HEK293 (cell line): ENCODE measurements at regions not wholly inside any gene's neighbourhood (a gene's known extent, or its start where the extent isn't known, plus 50 kb on each side); places are given as distances from the start of the nearest gene placed in this dataset.
"Not testable (repeated sequence)": the region's sequence is repeated elsewhere in the genome, so short reads cannot be mapped to it uniquely, and the experiment has no call there.

Experiments used
- CTCF ChIA-PET: fragments of 350-600 bp; formaldehyde crosslinking; extraction: SDS; loops from one replicate; lab custom pipeline; 2021; ENCODE audit warnings: antibody characterized with exemption; lab: Yijun Ruan, JAX
- POLR2A ChIA-PET: fragments of 300-600 bp; formaldehyde crosslinking; extraction: SDS; loops from one replicate; lab custom pipeline; 2020; ENCODE audit warnings: antibody characterized with exemption, inconsistent platforms; lab: Yijun Ruan, JAX
- H3K27ac ChIP-seq: fragments of 200-500 bp; sonication (Bioruptor generic); 2 replicates; pipeline ENCODE4 v1.5.1; 2014; ENCODE audit warnings: low read depth, low read length, control low read depth, inconsistent platforms; ENCODE audit errors: extremely low read depth
- H3K36me3 ChIP-seq, 2 experiments: fragments of 200-500 bp in 1 of 2; sonication (Bioruptor generic) in 1 of 2; 1 replicate in 1 of 2; 2 replicates in 1 of 2; pipeline ENCODE4 v1.5.1; 2014 to 2017; ENCODE audit warnings: inconsistent platforms in 2 of 2, low read length in 2 of 2; ENCODE audit not compliant: control insufficient read depth in 2 of 2, insufficient read depth in 1 of 2
- H3K4me1 ChIP-seq: fragments of 200-500 bp; sonication (Bioruptor generic); 2 replicates; pipeline ENCODE4 v1.5.1; 2014; ENCODE audit warnings: mild to moderate bottlenecking, low read length, inconsistent platforms; ENCODE audit not compliant: control insufficient read depth, insufficient read depth
- H3K4me3 ChIP-seq: 2 replicates; pipeline ENCODE4 v1.5.1; 2011; ENCODE audit warnings: low read depth, mild to moderate bottlenecking, control low read depth, low read length, moderate library complexity
- H3K9me3 ChIP-seq: fragments of 200-500 bp; sonication (Bioruptor generic); 2 replicates; pipeline ENCODE4 v1.5.1; 2014; ENCODE audit warnings: low read depth, low read length, inconsistent platforms; ENCODE audit not compliant: control insufficient read depth, insufficient read depth
- BCL11A ChIP-seq: fragments of 450-650 bp; formaldehyde crosslinking; IDR thresholded peaks from 2 replicates; pipeline ENCODE4 v1.5.1; 2016; ENCODE audit warnings: low read depth, missing biosample characterization, missing genetic modification characterization
- ELK4 ChIP-seq: IDR thresholded peaks from 2 replicates; pipeline ENCODE4 v1.6.1; 2011; ENCODE audit warnings: mild to moderate bottlenecking, low read depth, low read length, borderline replicate concordance
- HOXA7 ChIP-seq: sonication (generic); formaldehyde crosslinking; IDR thresholded peaks from 2 replicates; pipeline ENCODE4 v1.8.1; 2022; ENCODE audit warnings: missing genetic modification reagents, borderline replicate concordance
- INSM2 ChIP-seq: fragments of 450-650 bp; formaldehyde crosslinking; IDR thresholded peaks from 2 replicates; pipeline ENCODE4 v1.5.1; 2016; ENCODE audit warnings: missing biosample characterization, missing genetic modification characterization
- KLF17 ChIP-seq: fragments of 450-650 bp; formaldehyde crosslinking; IDR thresholded peaks from 2 replicates; pipeline ENCODE4 v1.5.1; 2016; ENCODE audit warnings: missing biosample characterization, missing genetic modification characterization
- REST ChIP-seq: fragments of 450-650 bp; formaldehyde crosslinking; IDR thresholded peaks from 2 replicates; pipeline ENCODE4 v1.5.1; 2016; ENCODE audit warnings: missing biosample characterization, missing genetic modification characterization
- WT1 ChIP-seq: fragments of 450-650 bp; formaldehyde crosslinking; IDR thresholded peaks from 2 replicates; pipeline ENCODE4 v1.5.1; 2016; ENCODE audit warnings: missing biosample characterization, missing genetic modification characterization
- YY1 ChIP-seq: fragments of 450-650 bp; formaldehyde crosslinking; IDR thresholded peaks from 2 replicates; pipeline ENCODE4 v1.5.1; 2018; ENCODE audit warnings: missing biosample characterization, missing genetic modification characterization
- ZBTB1 ChIP-seq: fragments of 450-650 bp; formaldehyde crosslinking; IDR thresholded peaks from 2 replicates; pipeline ENCODE4 v1.5.1; 2016; ENCODE audit warnings: missing biosample characterization, missing genetic modification characterization
- ZNF132 ChIP-seq: fragments of 450-650 bp; formaldehyde crosslinking; IDR thresholded peaks from 2 replicates; pipeline ENCODE4 v1.5.1; 2017; ENCODE audit warnings: missing biosample characterization, missing genetic modification characterization, borderline replicate concordance
- ZNF24 ChIP-seq: fragments of 450-650 bp; formaldehyde crosslinking; IDR thresholded peaks from 2 replicates; pipeline ENCODE4 v1.5.1; 2016; ENCODE audit warnings: missing biosample characterization, missing genetic modification characterization
- ZNF791 ChIP-seq: fragments of 450-650 bp; formaldehyde crosslinking; IDR thresholded peaks from 2 replicates; pipeline ENCODE4 v1.5.1; 2016; ENCODE audit warnings: missing biosample characterization, missing genetic modification characterization

GRCh38 chr9:64028925-64029324 is 1256.1 kb downstream of the FOXD4L5 start:
- H3K9me3 ChIP-seq, H3K36me3 ChIP-seq, CTCF ChIA-PET, POLR2A ChIA-PET, H3K27ac ChIP-seq, H3K4me1 ChIP-seq, H3K4me3 ChIP-seq: not testable (repeated sequence)
- TF ChIP-seq REST (tag by site-specific recombination): peak; percentile 67; the same call in 1 of the 2 replicates

GRCh38 chr9:64020696-64021491 is 1264.1 kb downstream of the FOXD4L5 start:
- H3K36me3 ChIP-seq, CTCF ChIA-PET, H3K27ac ChIP-seq, H3K4me1 ChIP-seq, H3K4me3 ChIP-seq, POLR2A ChIA-PET, H3K9me3 ChIP-seq: not testable (repeated sequence)

GRCh38 chr9:64017666-64018065 is 1267.3 kb downstream of the FOXD4L5 start:
- POLR2A ChIA-PET, H3K4me3 ChIP-seq, CTCF ChIA-PET, H3K27ac ChIP-seq, H3K36me3 ChIP-seq, H3K9me3 ChIP-seq, H3K4me1 ChIP-seq: not testable (repeated sequence)

- H3K4me1 ChIP-seq, POLR2A ChIA-PET, H3K36me3 ChIP-seq, H3K9me3 ChIP-seq, CTCF ChIA-PET, H3K4me3 ChIP-seq, H3K27ac ChIP-seq: not testable (repeated sequence)
Measured at GRCh38 chr9:64016845-64017406, 1268.1 kb downstream of the FOXD4L5 start.

- H3K4me1 ChIP-seq, POLR2A ChIA-PET, H3K4me3 ChIP-seq, H3K27ac ChIP-seq, CTCF ChIA-PET, H3K9me3 ChIP-seq, H3K36me3 ChIP-seq: not testable (repeated sequence)
Measured at GRCh38 chr9:64016246-64016645, 1268.8 kb downstream of the FOXD4L5 start.

GRCh38 chr9:64015136-64015535 is 1269.9 kb downstream of the FOXD4L5 start:
- Histone ChIP-seq H3K36me3 (no peaks in the 10 kb centered on the region), H3K27ac (no peak overlapping the region), H3K9me3 (no peaks in the 10 kb centered on the region), H3K4me3 (no peak overlapping the region), H3K4me1 (no peaks in the 10 kb centered on the region)
- POLR2A ChIA-PET: no interaction called here
- CTCF ChIA-PET: no interaction called here
- TF ChIP-seq ZNF132 (tag by site-specific recombination) (no peak), ZNF791 (tag by site-specific recombination) (no peak), ZNF24 (no peak), HOXA7 (CRISPR knock-in tag) (no peak), ELK4 (no peak), BCL11A (no peak), YY1 (tag by site-specific recombination) (no peak), WT1 (tag by site-specific recombination) (no peak), KLF17 (no peak), INSM2 (tag by site-specific recombination) (no peak), ZBTB1 (tag by site-specific recombination) (no peak)
